ENCODE measurements at regions not wholly inside any gene's neighbourhood (a gene's known extent, or its start where the extent isn't known, plus 50 kb on each side); places are given as distances from the start of the nearest gene placed in this dataset.
"Not testable (repeated sequence)": the region's sequence is repeated elsewhere in the genome, so short reads cannot be mapped to it uniquely, and the experiment has no call there.

- intact Hi-C loops (cut with DNase I): no loop called here
- Histone ChIP-seq H3K36me3 (no peaks in the 10 kb centered on the region), H3K27me3 (replicated peaks; ENCODE audit: insufficient read depth) (no peaks in the 10 kb centered on the region), H3K4me1 (replicated peaks) (no peaks in the 10 kb centered on the region), H3K27ac (no peak overlapping the region), H3K4me3 (no peak overlapping the region), H3K9me3 (no peaks in the 10 kb centered on the region)
- 94% methylated on average over 4 of the region's 4 CpGs for WGBS
- TF ChIP-seq, protein P1, sequence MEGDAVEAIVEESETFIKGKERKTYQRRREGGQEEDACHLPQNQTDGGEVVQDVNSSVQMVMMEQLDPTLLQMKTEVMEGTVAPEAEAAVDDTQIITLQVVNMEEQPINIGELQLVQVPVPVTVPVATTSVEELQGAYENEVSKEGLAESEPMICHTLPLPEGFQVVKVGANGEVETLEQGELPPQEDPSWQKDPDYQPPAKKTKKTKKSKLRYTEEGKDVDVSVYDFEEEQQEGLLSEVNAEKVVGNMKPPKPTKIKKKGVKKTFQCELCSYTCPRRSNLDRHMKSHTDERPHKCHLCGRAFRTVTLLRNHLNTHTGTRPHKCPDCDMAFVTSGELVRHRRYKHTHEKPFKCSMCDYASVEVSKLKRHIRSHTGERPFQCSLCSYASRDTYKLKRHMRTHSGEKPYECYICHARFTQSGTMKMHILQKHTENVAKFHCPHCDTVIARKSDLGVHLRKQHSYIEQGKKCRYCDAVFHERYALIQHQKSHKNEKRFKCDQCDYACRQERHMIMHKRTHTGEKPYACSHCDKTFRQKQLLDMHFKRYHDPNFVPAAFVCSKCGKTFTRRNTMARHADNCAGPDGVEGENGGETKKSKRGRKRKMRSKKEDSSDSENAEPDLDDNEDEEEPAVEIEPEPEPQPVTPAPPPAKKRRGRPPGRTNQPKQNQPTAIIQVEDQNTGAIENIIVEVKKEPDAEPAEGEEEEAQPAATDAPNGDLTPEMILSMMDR (IDR thresholded peaks at IDR 0.05): no peak
- TF ChIP-seq POLR2AphosphoS5 (IDR thresholded peaks at IDR 0.05): no peak
- no peak for TF ChIP-seq POLR2A (IDR thresholded peaks at IDR 0.05)
- no peak for DNase-seq (ENCODE audit: low spot score)
Observed at GRCh38 chr18:9019135-9019534, 83.4 kb upstream of the NDUFV2 start.

- H3K27ac ChIP-seq: no peak overlapping the region
- H3K9me3 ChIP-seq: no peaks in the 10 kb centered on the region
- no peak for DNase-seq (ENCODE audit: low spot score)
- H3K27me3 ChIP-seq (replicated peaks; ENCODE audit: insufficient read depth): no peaks in the 10 kb centered on the region
- H3K36me3 ChIP-seq: no peaks in the 10 kb centered on the region
- H3K4me3 ChIP-seq: no peak overlapping the region
- intact Hi-C loops (cut with DNase I): no loop called here
- 96% methylated on average over 3 of the region's 3 CpGs for WGBS
- H3K4me1 ChIP-seq (replicated peaks): no peaks in the 10 kb centered on the region
- TF ChIP-seq, protein P1 (IDR thresholded peaks at IDR 0.05): no peak
- no peak for TF ChIP-seq POLR2A (IDR thresholded peaks at IDR 0.05)
- no peak for TF ChIP-seq POLR2AphosphoS5 (IDR thresholded peaks at IDR 0.05)
Observed at GRCh38 chr18:9020221-9020620, 82.3 kb upstream of the NDUFV2 start.

GRCh38 chr18:9021458-9021857, 81.0 kb upstream of the NDUFV2 start:
- Histone ChIP-seq H3K27ac (no peak overlapping the region), H3K36me3 (no peaks in the 10 kb centered on the region), H3K9me3 (no peaks in the 10 kb centered on the region), H3K4me1 (replicated peaks) (no peaks in the 10 kb centered on the region), H3K4me3 (no peak overlapping the region), H3K27me3 (replicated peaks; ENCODE audit: insufficient read depth) (no peaks in the 10 kb centered on the region)
- no peak for TF ChIP-seq POLR2A (IDR thresholded peaks at IDR 0.05)
- TF ChIP-seq POLR2AphosphoS5 (IDR thresholded peaks at IDR 0.05): no peak
- TF ChIP-seq, protein P1 (IDR thresholded peaks at IDR 0.05): no peak
- no peak for DNase-seq (ENCODE audit: low spot score)
- WGBS: 98% methylated on average over 3 of the region's 3 CpGs
- intact Hi-C loops (cut with DNase I): no loop called here

- DNase-seq (ENCODE audit: low spot score): no peak
- TF ChIP-seq, protein P1 (IDR thresholded peaks at IDR 0.05): no peak
- TF ChIP-seq POLR2AphosphoS5 (IDR thresholded peaks at IDR 0.05): no peak
- Histone ChIP-seq H3K4me3 (no peak overlapping the region), H3K36me3 (no peaks in the 10 kb centered on the region), H3K27me3 (replicated peaks; ENCODE audit: insufficient read depth) (no peaks in the 10 kb centered on the region), H3K4me1 (replicated peaks) (no peaks in the 10 kb centered on the region), H3K27ac (no peak overlapping the region), H3K9me3 (no peaks in the 10 kb centered on the region)
- intact Hi-C loops (cut with DNase I): no loop called here
- WGBS: 80% methylated on average over 8 of the region's 8 CpGs
Observed at GRCh38 chr18:9022397-9023155, 79.9 kb upstream of the NDUFV2 start.

GRCh38 chr18:9024031-9024646, 78.4 kb upstream of the NDUFV2 start:
- H3K27ac ChIP-seq; H3K36me3 ChIP-seq; DNase-seq (ENCODE audit: low spot score); intact Hi-C loops (cut with DNase I); H3K4me3 ChIP-seq; H3K9me3 ChIP-seq; H3K27me3 ChIP-seq (replicated peaks; ENCODE audit: insufficient read depth); H3K4me1 ChIP-seq (replicated peaks): not testable (repeated sequence)
- 94% methylated on average over 14 of the region's 18 CpGs for WGBS

Measured in prostate gland (tissue), 2 donors.